GM19240 (cell line): ENCODE measurements at regions not wholly inside any gene's neighbourhood (a gene's known extent, or its start where the extent isn't known, plus 50 kb on each side); places are given as distances from the start of the nearest gene placed in this dataset.
"Not testable (repeated sequence)": the region's sequence is repeated elsewhere in the genome, so short reads cannot be mapped to it uniquely, and the experiment has no call there.

ENCODE experiments used
- DNase-seq: peaks from one replicate; pipeline ENCODE4 v3.0.0; 2011; ENCODE audit warnings: low spot score; ENCODE audit not compliant: insufficient read length

DNA sequence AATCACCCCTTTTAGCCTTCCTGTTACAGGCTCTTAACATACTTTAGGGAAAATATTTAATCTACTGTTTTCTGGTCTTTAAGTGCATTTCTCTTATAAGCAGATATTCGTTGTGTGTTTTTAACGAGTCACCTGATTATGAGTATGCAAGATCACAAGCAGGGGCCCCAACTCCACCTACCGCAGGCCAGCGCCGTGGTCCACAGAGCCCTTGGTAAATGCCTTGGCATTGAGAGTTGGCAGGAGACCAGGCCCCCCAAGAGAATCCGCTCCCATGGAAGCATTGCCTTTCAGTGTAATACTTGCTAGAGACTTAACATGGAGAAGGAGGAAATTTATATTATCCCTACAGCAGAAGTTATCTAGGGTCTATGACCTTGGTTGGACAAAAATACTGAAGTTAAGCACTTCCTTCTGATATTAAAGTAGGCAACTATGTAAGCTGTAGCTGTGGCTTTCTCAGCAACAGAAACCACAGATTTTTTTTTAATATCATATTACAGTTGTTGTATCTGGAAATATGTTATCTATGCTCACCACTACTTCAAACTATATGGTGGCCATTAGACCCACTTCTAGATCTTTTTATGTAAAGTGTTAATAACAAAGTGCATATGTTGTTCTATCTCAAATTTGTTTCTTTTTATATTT is 241.8 kb upstream of the MGAT5 start:
- DNase-seq, result no peak

- DNase-seq, result no peak
Measured at GRCh38 chr2:134014196-134014960, 239.5 kb upstream of the MGAT5 start.

GRCh38 chr2:134019871-134020270 is 234.0 kb upstream of the MGAT5 start:
- DNase-seq, result no peak

- no peak for DNase-seq
Measured at GRCh38 chr2:134020608-134021007, 233.3 kb upstream of the MGAT5 start.

DNA sequence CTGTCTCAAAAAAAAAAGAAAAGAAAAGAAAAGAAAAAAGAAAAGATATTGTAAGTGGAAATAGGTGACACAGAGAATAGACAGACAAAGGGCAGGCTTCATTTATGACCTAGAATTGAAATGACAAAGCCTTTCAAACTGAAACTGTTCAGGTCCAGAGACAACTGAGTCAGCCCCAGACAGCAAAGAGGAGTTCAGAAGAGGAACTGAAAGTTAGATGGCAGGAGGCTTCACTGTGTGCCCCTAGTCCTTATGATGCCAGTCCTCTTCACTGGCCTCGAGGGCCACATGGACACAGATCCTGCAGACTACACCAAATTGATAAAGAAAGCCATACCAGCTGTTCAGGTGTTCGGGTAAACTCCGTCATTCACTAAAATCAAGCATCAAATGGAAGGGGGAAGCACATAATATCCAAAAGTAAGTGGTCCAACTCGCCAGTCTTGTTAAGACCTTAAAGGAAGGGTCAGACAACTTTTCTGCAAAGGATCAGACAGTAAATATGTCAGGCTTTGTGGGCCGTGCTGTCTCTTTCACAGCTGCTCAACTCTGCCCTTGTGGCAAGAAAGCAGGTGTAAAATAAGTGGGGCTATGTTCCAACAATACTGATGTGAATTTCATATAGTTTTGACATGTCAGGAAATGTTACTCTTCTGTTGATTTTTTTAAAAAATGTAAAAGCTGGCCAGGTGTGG is 231.9 kb upstream of the MGAT5 start:
- peak; percentile 83 for DNase-seq

GRCh38 chr2:134023854-134024253 is 230.0 kb upstream of the MGAT5 start:
- DNase-seq, result no peak

DNA sequence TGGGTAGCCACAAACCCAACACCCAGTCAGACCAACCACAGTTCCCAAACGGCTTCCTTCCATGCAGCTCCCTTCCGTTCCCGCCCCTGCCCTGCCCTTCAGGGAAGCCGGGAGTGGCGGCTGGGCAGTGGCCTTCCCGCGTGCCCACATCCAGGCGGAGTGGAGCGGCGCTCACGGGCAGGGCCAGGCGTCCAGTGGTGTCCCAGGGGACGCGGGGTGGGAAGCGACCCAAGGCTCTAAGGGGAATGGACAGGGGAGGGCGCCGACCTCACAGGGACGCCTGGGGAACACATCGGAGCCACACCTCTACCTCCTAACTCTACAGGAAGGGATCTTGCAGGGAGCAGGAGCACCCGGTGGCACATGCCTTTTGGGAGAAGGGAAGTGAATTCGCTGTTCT is 225.9 kb upstream of the MGAT5 start:
- DNase-seq, result no peak

DNA sequence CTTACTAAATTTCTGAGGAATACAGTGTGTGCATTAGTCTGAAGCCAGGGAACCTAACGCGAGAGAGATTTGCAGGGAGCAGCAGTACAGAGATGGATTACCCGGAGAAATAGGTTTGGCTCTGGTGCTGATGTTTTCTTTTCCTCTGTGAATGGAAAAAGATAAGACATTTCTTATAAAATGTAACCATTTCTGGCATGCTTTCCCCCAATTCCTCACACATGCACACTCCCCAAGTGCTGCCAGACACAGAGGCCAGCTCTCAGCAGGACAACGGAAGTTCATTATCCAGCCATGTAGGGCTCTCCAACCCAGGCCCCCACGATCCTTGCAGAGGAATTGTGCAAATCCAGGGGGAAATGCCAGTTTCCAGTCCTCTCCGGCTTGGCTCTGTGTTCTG is 224.5 kb upstream of the MGAT5 start:
- DNase-seq, result no peak

DNA sequence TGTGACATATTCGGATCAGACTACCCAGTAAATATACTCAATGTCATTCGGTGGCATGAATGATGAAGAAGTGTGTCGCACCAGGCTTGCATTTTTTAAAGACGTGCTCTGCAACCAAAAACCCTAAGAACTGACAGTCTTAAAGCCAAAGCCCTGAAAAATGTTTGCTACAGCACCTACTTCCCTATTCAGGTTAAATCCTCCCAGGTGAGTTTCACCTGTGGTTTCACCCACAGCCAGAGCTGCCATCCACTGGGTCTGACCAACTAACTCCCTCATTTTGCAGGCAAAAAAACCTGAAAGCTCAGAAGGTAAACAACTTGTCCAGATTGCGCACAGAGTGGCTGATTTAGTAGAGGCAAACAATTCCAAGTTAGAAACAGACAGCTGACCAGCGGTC is 222.3 kb upstream of the MGAT5 start:
- DNase-seq, result no peak

- DNase-seq, result no peak
Measured at GRCh38 chr2:134035605-134036370, 218.1 kb upstream of the MGAT5 start.

- no peak for DNase-seq
Measured at GRCh38 chr2:134039912-134040581, 213.8 kb upstream of the MGAT5 start.

- not testable (repeated sequence) for DNase-seq
Measured at GRCh38 chr2:134040626-134041172, 213.2 kb upstream of the MGAT5 start.

DNA sequence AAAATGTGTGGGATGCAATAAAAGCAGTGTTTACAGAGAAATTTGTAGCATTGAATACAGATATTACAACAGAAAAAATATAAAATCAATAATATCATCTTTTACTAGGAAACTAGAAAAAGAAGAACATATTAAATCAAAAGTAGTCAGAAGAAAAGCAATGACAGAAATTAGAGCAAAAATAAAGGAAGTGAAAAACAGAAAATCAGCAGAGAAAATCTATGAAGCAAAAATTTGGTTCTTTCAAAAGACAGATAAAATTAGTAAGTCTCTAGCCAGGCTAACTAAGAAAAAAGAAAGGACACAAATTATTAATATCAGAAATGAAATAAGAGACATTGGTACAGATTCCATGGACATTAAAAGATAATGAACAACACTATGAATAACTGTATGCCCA is 212.0 kb upstream of the MGAT5 start:
- no peak for DNase-seq

- DNase-seq, result not testable (repeated sequence)
Measured at GRCh38 chr2:134043028-134043427, 210.8 kb upstream of the MGAT5 start.

DNA sequence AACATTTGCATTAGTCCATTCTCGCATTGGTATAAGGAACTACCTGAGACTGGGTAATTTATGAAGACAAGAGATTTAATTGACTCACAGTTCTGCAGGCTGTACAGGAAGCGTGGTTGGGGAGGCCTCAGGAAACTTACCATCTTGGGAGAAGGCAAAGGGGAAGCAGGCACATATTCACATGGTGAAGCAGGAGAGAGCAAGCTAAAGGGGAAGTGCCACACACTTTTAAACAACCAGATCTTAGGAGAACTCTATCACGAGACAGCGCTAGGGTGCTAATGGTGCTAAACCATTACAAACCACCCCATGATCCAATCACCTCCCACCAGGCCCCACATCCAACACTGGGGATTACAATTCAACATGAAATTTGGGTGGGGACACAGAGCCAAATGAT is 201.7 kb upstream of the MGAT5 start:
- no peak for DNase-seq

- no peak for DNase-seq
Measured at GRCh38 chr2:134056173-134056572, 197.7 kb upstream of the MGAT5 start.

- not testable (repeated sequence) for DNase-seq
Measured at GRCh38 chr2:134061066-134061465, 192.8 kb upstream of the MGAT5 start.

DNA sequence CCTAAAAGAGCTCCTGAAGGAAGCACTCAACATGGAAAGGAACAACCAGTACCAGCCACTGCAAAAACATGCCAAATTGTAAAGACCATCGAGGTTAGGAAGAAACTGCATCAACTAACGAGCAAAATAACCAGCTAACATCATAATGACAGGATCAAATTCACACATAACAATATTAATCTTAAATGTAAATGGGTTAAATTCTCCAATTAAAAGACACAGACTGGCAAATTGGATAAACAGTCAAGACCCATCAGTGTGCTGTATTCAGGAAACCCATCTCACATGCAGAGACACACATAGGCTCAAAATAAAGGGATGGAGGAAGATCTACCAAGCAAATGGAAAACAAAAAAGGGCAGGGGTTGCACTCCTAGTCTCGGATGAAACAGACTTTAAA is 191.6 kb upstream of the MGAT5 start:
- DNase-seq, result not testable (repeated sequence)

GRCh38 chr2:134063916-134064315 is 190.0 kb upstream of the MGAT5 start:
- DNase-seq, result not testable (repeated sequence)

GRCh38 chr2:134070281-134070741 is 183.6 kb upstream of the MGAT5 start:
- DNase-seq, result no peak

- DNase-seq, result no peak
Measured at GRCh38 chr2:134072341-134072740, 181.5 kb upstream of the MGAT5 start.
